ENCODE measurements at regions not wholly inside any gene's neighbourhood (a gene's known extent, or its start where the extent isn't known, plus 50 kb on each side); places are given as distances from the start of the nearest gene placed in this dataset.

DNA sequence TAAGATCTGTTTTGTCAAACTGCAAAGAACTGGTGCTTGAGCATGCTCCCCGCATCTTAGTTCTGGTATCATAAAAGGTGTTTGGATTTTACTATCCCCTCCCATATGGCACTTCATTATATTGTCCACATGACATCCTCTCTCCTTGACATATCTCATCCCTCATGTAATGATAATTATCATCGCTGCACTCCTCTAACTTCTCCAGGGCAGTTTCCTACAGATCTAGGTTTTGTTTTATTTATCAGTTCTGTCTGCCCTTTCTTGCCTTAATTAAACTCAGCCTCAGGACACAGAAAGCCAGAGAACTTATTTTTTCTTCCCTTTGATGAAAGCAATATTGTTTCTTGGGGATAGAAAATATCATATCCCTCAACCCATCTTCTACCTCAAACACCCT lies 129.6 kb upstream of the DDX18 start:
- Histone ChIP-seq H3K27me3 (ENCODE audit: control insufficient read depth, insufficient read depth, low read length) (no peaks in the 10 kb centered on the region), H3K4me3 (ENCODE audit: low read depth, low read length) (no peak overlapping the region), H3K36me3 (ENCODE audit: control insufficient read depth, insufficient read depth, low read length) (no peaks in the 10 kb centered on the region)
- TF ChIP-seq, protein P1, sequence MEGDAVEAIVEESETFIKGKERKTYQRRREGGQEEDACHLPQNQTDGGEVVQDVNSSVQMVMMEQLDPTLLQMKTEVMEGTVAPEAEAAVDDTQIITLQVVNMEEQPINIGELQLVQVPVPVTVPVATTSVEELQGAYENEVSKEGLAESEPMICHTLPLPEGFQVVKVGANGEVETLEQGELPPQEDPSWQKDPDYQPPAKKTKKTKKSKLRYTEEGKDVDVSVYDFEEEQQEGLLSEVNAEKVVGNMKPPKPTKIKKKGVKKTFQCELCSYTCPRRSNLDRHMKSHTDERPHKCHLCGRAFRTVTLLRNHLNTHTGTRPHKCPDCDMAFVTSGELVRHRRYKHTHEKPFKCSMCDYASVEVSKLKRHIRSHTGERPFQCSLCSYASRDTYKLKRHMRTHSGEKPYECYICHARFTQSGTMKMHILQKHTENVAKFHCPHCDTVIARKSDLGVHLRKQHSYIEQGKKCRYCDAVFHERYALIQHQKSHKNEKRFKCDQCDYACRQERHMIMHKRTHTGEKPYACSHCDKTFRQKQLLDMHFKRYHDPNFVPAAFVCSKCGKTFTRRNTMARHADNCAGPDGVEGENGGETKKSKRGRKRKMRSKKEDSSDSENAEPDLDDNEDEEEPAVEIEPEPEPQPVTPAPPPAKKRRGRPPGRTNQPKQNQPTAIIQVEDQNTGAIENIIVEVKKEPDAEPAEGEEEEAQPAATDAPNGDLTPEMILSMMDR (IDR thresholded peaks at IDR 0.05; ENCODE audit: insufficient read depth, low read depth, low read length): no peak
- no peak for DNase-seq (ENCODE audit: low read depth)
- ChIA-PET CTCF (no interaction called here), POLR2A (no interaction called here)

DNA sequence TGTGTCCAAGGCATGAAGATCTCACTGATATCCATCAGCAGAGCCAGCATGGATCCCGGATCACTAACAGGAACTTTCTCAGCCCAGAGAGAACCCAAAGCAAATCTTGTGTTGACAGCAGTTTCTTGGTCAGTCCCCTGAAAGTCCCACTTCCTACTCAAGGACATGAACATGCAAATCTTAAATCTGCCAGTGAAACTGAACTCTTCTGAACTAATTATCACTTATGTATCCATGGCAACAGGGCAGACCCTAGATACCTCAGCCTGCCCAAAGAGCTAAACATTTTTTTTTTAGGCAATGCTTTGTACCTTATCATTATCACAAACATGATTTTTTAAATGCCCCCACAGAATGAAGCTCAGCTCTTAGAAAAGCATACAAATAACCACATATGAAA lies 127.8 kb upstream of the DDX18 start:
- TF ChIP-seq, protein P1 (IDR thresholded peaks at IDR 0.05; ENCODE audit: insufficient read depth, low read depth, low read length): no peak
- DNase-seq (ENCODE audit: low read depth): no peak
- ChIA-PET CTCF (no interaction called here), POLR2A (no interaction called here)
- Histone ChIP-seq H3K27me3 (ENCODE audit: control insufficient read depth, insufficient read depth, low read length) (no peaks in the 10 kb centered on the region), H3K36me3 (ENCODE audit: control insufficient read depth, insufficient read depth, low read length) (no peaks in the 10 kb centered on the region), H3K4me3 (ENCODE audit: low read depth, low read length) (no peak overlapping the region)

DNA sequence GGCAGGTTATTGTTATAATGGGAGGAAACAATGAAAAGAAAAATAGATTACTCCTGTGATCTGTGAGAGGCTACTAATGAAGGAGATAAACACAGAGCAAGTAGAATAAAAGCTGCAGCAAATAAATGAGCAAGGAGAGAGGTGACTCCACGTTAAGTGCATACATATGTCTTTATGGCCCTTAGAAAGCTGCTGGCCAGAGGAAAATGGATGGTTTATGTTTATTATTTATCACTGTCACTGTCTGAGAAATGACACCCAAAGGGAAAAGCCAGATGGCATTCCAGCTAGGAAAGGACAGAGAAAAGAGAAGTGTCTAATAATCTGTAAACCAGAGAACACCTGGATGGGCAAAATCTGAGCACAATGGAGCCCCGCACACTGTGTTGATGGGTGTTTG lies 122.9 kb upstream of the DDX18 start:
- ChIA-PET POLR2A (no interaction called here), CTCF (no interaction called here)
- H3K36me3 ChIP-seq (ENCODE audit: control insufficient read depth, insufficient read depth, low read length): no peaks in the 10 kb centered on the region

DNA sequence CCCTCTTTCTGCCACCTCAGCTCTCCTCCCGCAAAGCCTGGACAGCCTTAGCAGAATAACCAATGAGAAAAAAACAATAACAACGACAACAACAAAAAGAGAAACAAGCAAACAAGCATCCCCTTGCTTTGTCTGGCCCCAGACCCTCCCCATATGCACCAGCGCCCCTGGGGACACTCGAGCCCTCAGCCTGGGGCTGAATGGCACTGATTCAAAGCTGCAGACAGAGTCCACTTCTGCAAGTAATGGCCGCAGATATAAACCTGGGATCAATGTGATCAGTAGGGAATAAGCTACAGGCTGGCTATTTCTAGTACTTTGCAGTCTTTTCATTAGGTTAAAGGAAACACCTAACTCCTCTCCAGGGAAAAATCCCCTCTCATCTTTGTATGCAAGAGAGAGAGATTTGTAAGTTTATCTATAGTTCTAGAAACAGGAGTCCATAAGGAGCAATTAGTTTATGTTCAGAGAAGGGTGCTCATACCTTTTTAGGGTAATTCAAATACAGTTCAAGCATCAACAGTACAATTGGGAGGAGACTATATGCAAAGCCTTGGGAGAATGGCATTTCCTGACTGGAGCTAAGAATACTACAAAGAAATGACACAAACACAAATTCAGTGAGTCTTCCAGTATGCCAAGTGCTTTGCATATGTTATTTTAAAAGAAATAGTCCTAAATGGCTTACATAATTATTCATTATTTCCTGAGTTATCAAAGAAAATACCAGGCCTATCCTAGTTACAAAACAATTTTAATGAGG lies 122.3 kb upstream of the DDX18 start:
- ChIA-PET POLR2A (no interaction called here), CTCF (no interaction called here)
- TF ChIP-seq, protein P1 (IDR thresholded peaks at IDR 0.05; ENCODE audit: insufficient read depth, low read depth, low read length): no peak
- DNase-seq (ENCODE audit: low read depth): no peak
- no peaks in the 10 kb centered on the region for H3K36me3 ChIP-seq (ENCODE audit: control insufficient read depth, insufficient read depth, low read length)
- no peaks in the 10 kb centered on the region for H3K27me3 ChIP-seq (ENCODE audit: control insufficient read depth, insufficient read depth, low read length)
- H3K4me3 ChIP-seq (ENCODE audit: low read depth, low read length): no peak overlapping the region

More for the DNA sequence above, 122.9 kb upstream of the DDX18 start:
- H3K4me3 ChIP-seq (ENCODE audit: low read depth, low read length): no peak overlapping the region
- no peaks in the 10 kb centered on the region for H3K27me3 ChIP-seq (ENCODE audit: control insufficient read depth, insufficient read depth, low read length)
- TF ChIP-seq, protein P1 (IDR thresholded peaks at IDR 0.05; ENCODE audit: insufficient read depth, low read depth, low read length): no peak
- no peak for DNase-seq (ENCODE audit: low read depth)

DNA sequence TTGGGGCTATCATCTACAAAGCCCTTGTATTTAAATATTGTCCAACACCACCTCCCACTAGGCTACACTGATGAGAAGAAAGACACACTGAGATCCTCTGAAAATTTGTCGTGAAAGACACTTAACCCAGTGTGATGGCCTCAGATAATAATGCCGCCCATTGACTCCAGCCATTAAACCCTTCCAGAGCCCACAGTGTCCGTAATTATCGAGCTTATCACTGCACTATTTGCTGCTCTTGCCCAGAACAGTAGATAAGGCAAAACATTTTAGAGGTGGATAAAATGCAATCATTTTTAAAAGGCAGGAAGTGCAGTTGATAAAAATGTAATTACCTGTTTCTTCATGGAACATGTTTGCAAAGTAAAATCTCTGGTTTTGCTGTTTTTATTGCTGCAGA lies 121.3 kb upstream of the DDX18 start:
- POLR2A ChIA-PET: no interaction called here
- Histone ChIP-seq H3K27me3 (ENCODE audit: control insufficient read depth, insufficient read depth, low read length) (no peaks in the 10 kb centered on the region), H3K4me3 (ENCODE audit: low read depth, low read length) (no peak overlapping the region), H3K36me3 (ENCODE audit: control insufficient read depth, insufficient read depth, low read length) (no peaks in the 10 kb centered on the region)
- DNase-seq (ENCODE audit: low read depth): no peak
- CTCF ChIA-PET: no interaction called here
- TF ChIP-seq, protein P1 (IDR thresholded peaks at IDR 0.05; ENCODE audit: insufficient read depth, low read depth, low read length): no peak

Data from BJ (cell line).